Mammary epithelial cell (primary cell): ENCODE measurements at regions not wholly inside any gene's neighbourhood (a gene's known extent, or its start where the extent isn't known, plus 50 kb on each side); places are given as distances from the start of the nearest gene placed in this dataset.

ENCODE experiments used
- CTCF ChIP-seq, 2 donors: IDR thresholded peaks in 1 of 2; conservative IDR thresholded peaks in 1 of 2; 2 replicates each; pipeline ENCODE4 v1.5.1; 2011 to 2012; ENCODE audit warnings: inconsistent platforms in 2 of 2, low read length in 2 of 2, mild to moderate bottlenecking in 2 of 2, control low read depth in 1 of 2, low read depth in 1 of 2; ENCODE audit not compliant: insufficient read depth in 1 of 2; ENCODE audit errors: extremely low read depth in 1 of 2
- EZH2 ChIP-seq: IDR thresholded peaks from 2 replicates; pipeline ENCODE4 v1.6.1; 2012; ENCODE audit warnings: low read length, inconsistent platforms, borderline replicate concordance

DNA sequence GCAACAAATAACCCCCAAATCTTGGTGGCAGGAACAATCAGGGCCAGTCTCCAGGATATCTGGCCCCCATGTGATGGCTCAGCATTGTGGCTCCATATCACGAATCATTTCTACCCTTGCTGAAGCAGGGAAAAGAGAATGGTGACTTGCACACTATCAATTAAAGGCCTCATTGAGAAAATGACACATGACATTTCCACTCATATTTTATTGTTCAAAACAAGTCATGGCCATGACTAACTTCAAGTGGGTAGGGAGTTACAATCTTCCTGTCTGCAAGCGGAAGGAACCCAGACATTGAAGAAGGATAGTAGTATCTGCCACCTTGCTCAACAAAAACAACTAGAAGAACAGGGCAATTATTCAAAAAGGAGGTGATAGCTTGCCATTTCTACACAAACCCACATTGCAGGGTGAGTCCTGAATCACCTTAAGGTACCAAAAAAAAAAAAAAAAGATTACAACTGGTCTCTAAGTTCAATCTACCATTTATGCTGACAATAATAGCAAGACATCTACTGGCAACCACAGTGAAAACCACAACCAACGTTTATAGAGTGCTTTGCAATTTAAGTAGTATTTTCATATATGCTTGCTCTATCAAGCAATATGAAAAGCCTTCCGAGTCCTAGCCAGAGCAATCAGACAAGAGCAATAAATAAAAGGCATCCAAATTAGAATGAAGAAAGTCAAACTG is 186.7 kb upstream of the DAPK1 start:
- no peak for TF ChIP-seq CTCF (conservative IDR thresholded peaks at IDR 0.05 in 1 of 2, IDR thresholded peaks at IDR 0.05 in 1 of 2; ENCODE audit: extremely low read depth in 1 of 2, insufficient read depth in 1 of 2, low read depth in 1 of 2, low read length in 2 of 2)
- TF ChIP-seq EZH2: no peak
